KMS-11 (cell line): ENCODE measurements at regions not wholly inside any gene's neighbourhood (a gene's known extent, or its start where the extent isn't known, plus 50 kb on each side); places are given as distances from the start of the nearest gene placed in this dataset.

ENCODE experiments used
- H2AFZ ChIP-seq: fragments of 200-600 bp; sonication (generic); 2 replicates; pipeline ENCODE4 v1.6.1; 2016; ENCODE audit warnings: antibody characterized with exemption, mixed run types, low read depth
- H3K27ac ChIP-seq: fragments of 200-600 bp; sonication (generic); 2 replicates; pipeline ENCODE4 v1.6.1; 2016; ENCODE audit warnings: mild to moderate bottlenecking, mixed run types
- H3K27me3 ChIP-seq: fragments of 200-600 bp; sonication (generic); 2 replicates; pipeline ENCODE4 v1.6.1; 2017; ENCODE audit warnings: mild to moderate bottlenecking, low read depth, mixed run types, moderate library complexity; ENCODE audit not compliant: insufficient read depth
- H3K36me3 ChIP-seq: fragments of 200-600 bp; sonication (generic); 2 replicates; pipeline ENCODE4 v1.6.1; 2017; ENCODE audit warnings: mild to moderate bottlenecking, mixed run types; ENCODE audit not compliant: insufficient read depth
- H3K4me1 ChIP-seq: fragments of 200-600 bp; sonication (generic); 2 replicates; pipeline ENCODE4 v1.6.1; 2016; ENCODE audit warnings: mild to moderate bottlenecking, low read depth, mixed run types; ENCODE audit not compliant: poor library complexity, severe bottlenecking
- H3K4me2 ChIP-seq: fragments of 200-600 bp; sonication (generic); 2 replicates; pipeline ENCODE4 v1.7.0; 2016; ENCODE audit warnings: mild to moderate bottlenecking, mixed run types
- H3K4me3 ChIP-seq: fragments of 200-600 bp; sonication (generic); IDR thresholded peaks from 2 replicates; pipeline ENCODE4 v1.6.1; 2017; ENCODE audit warnings: low read depth, low read length, mixed read lengths; ENCODE audit not compliant: insufficient read depth
- H3K79me2 ChIP-seq: fragments of 200-600 bp; sonication (generic); 2 replicates; pipeline ENCODE4 v1.6.1; 2016; ENCODE audit warnings: low read depth, mixed run types; ENCODE audit not compliant: insufficient read depth
- H3K9ac ChIP-seq: fragments of 200-600 bp; sonication (generic); 2 replicates; pipeline ENCODE4 v1.6.1; 2016; ENCODE audit warnings: mild to moderate bottlenecking, mixed run types
- H4K20me1 ChIP-seq: fragments of 200-600 bp; sonication (generic); 2 replicates; pipeline ENCODE4 v1.6.1; 2016; ENCODE audit warnings: mild to moderate bottlenecking, mixed run types; ENCODE audit not compliant: insufficient read depth
- CTCF ChIP-seq: fragments of 200-600 bp; sonication (generic); conservative IDR thresholded peaks from 2 replicates; pipeline ENCODE4 v1.6.1; 2017; ENCODE audit warnings: low read depth, mild to moderate bottlenecking, antibody characterized with exemption, low read length, moderate library complexity, mixed read lengths

DNA sequence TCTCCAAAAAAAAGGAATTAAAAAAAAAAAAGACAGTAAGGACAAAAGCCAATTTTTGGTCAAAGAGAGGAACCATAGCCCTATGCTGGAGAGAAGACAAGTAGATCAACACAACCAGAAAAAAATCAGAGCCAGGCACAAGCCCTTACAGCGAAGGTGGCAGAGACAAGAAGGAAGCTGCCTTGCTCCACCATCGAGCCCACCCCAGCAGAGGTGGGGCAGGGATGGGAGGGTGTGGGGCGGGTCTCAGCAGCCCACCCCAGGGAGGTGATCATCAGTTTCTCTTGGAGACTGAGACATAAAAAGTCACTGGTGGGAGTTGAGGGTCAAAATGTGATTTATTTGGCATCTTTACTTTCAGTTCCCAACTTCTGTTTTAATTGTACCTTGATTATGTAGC lies 332.4 kb downstream of the FOXO1 start:
- no peak overlapping the region for H3K4me3 ChIP-seq
- no peak overlapping the region for H3K9ac ChIP-seq
- TF ChIP-seq CTCF, result no peak
- no peak overlapping the region for H3K4me2 ChIP-seq
- H3K4me1 ChIP-seq, result no peaks in the 10 kb centered on the region
- H3K36me3 ChIP-seq, result no peaks in the 10 kb centered on the region
- no peak overlapping the region for H2AFZ ChIP-seq
- H3K79me2 ChIP-seq, result no peaks in the 10 kb centered on the region
- no peak overlapping the region for H3K27ac ChIP-seq
- H4K20me1 ChIP-seq, result no peaks in the 10 kb centered on the region
- no peaks in the 10 kb centered on the region for H3K27me3 ChIP-seq

- Histone ChIP-seq H4K20me1 (no peaks in the 10 kb centered on the region), H3K4me2 (no peak overlapping the region), H3K36me3 (no peaks in the 10 kb centered on the region), H3K27me3 (no peaks in the 10 kb centered on the region), H3K9ac (no peak overlapping the region), H3K4me1 (no peaks in the 10 kb centered on the region), H2AFZ (no peak overlapping the region), H3K79me2 (no peaks in the 10 kb centered on the region), H3K27ac (no peak overlapping the region), H3K4me3 (no peak overlapping the region)
- no peak for TF ChIP-seq CTCF
Measured at GRCh38 chr13:40334616-40335015, 331.8 kb downstream of the FOXO1 start.

- Histone ChIP-seq H4K20me1 (no peaks in the 10 kb centered on the region), H3K27me3 (no peaks in the 10 kb centered on the region), H3K27ac (no peak overlapping the region), H3K79me2 (no peaks in the 10 kb centered on the region), H3K9ac (no peak overlapping the region), H2AFZ (no peak overlapping the region), H3K4me3 (no peak overlapping the region), H3K4me1 (no peaks in the 10 kb centered on the region), H3K4me2 (no peak overlapping the region), H3K36me3 (no peaks in the 10 kb centered on the region)
- no peak for TF ChIP-seq CTCF
Measured at GRCh38 chr13:40336228-40337221, 329.9 kb downstream of the FOXO1 start.

DNA sequence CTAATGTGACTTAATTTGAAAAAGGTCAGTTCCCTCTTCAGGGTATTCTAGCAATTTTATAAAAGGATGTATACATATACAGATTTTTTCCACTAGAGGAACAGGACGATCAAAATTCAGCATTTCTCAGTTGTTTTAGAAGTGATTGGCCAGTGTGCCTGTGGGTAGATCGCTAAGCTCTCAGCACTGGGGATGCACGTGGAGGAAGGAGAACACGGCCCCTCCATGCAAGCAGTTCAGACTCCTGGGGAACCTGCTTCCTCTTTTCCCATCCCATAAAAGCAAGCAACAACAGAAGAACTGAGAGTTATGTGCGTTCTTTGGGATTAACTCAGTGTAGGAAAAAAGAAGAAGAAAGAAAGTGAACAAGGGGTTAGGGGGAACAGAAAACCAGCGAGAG lies 328.8 kb downstream of the FOXO1 start:
- Histone ChIP-seq H3K27ac (no peak overlapping the region), H3K79me2 (no peaks in the 10 kb centered on the region), H3K9ac (no peak overlapping the region), H3K4me3 (no peak overlapping the region), H2AFZ (no peak overlapping the region), H4K20me1 (no peaks in the 10 kb centered on the region), H3K4me2 (no peak overlapping the region), H3K27me3 (no peaks in the 10 kb centered on the region), H3K4me1 (no peaks in the 10 kb centered on the region), H3K36me3 (no peaks in the 10 kb centered on the region)
- TF ChIP-seq CTCF, result no peak
